T-helper 2 cell treated with Interferon-gamma antibody and Interleukin-4, amounts not matched to agents 100 ng/mL and 5 ng/mL, for 36 hours (primary cell): ENCODE measurements at regions not wholly inside any gene's neighbourhood (a gene's known extent, or its start where the extent isn't known, plus 50 kb on each side); places are given as distances from the start of the nearest gene placed in this dataset.

Source experiments
- intact Hi-C: fragments of 100-400 bp; cut with micrococcal nuclease; formaldehyde crosslinking; loops from one replicate; pipeline ENCODE4 v1.15.1; 2023

- intact Hi-C loops: no loop called here
Measured at GRCh38 chr4:30837131-30837539, 117.0 kb downstream of the PCDH7 start.

GRCh38 chr4:30837861-30838260 lies 117.7 kb downstream of the PCDH7 start:
- intact Hi-C loops: no loop called here

GRCh38 chr4:30838331-30838730 lies 118.2 kb downstream of the PCDH7 start:
- intact Hi-C loops: no loop called here

GRCh38 chr4:30839583-30840520 lies 119.7 kb downstream of the PCDH7 start:
- intact Hi-C loops: no loop called here

- intact Hi-C loops: no loop called here
Measured at GRCh38 chr4:30840571-30840970, 120.4 kb downstream of the PCDH7 start.

GRCh38 chr4:30842142-30842541 lies 122.0 kb downstream of the PCDH7 start:
- intact Hi-C loops: no loop called here

GRCh38 chr4:30842689-30843088 lies 122.5 kb downstream of the PCDH7 start:
- intact Hi-C loops: no loop called here

- intact Hi-C loops: no loop called here
Measured at GRCh38 chr4:30844861-30845582, 124.9 kb downstream of the PCDH7 start.

- intact Hi-C loops: no loop called here
Measured at GRCh38 chr4:30847167-30847566, 127.0 kb downstream of the PCDH7 start.

- intact Hi-C loops: no loop called here
Measured at GRCh38 chr4:30847958-30848357, 127.8 kb downstream of the PCDH7 start.

GRCh38 chr4:30854531-30854930 lies 134.4 kb downstream of the PCDH7 start:
- intact Hi-C loops: no loop called here

GRCh38 chr4:30855232-30855631 lies 135.1 kb downstream of the PCDH7 start:
- intact Hi-C loops: no loop called here

- intact Hi-C loops: no loop called here
Measured at GRCh38 chr4:30856795-30857564, 136.8 kb downstream of the PCDH7 start.

GRCh38 chr4:30860978-30861377 lies 140.8 kb downstream of the PCDH7 start:
- intact Hi-C loops: no loop called here

GRCh38 chr4:30862196-30862595 lies 142.0 kb downstream of the PCDH7 start:
- intact Hi-C loops: no loop called here

GRCh38 chr4:30863021-30863420 lies 142.9 kb downstream of the PCDH7 start:
- intact Hi-C loops: no loop called here

- intact Hi-C loops: no loop called here
Measured at GRCh38 chr4:30865691-30866090, 145.5 kb downstream of the PCDH7 start.

- intact Hi-C loops: no loop called here
Measured at GRCh38 chr4:30866346-30866745, 146.2 kb downstream of the PCDH7 start.

- intact Hi-C loops: no loop called here
Measured at GRCh38 chr4:30866907-30867306, 146.7 kb downstream of the PCDH7 start.

GRCh38 chr4:30867427-30867826 lies 147.3 kb downstream of the PCDH7 start:
- intact Hi-C loops: no loop called here

GRCh38 chr4:30868111-30868895 lies 148.1 kb downstream of the PCDH7 start:
- intact Hi-C loops: no loop called here
